H9 (cell line): ENCODE measurements at regions not wholly inside any gene's neighbourhood (a gene's known extent, or its start where the extent isn't known, plus 50 kb on each side); places are given as distances from the start of the nearest gene placed in this dataset.

Source experiments
- DNase-seq: peaks from one replicate; pipeline ENCODE4 v3.0.0-alpha.2; 2017
- H2AFZ ChIP-seq: one replicate; pipeline ENCODE4 v1.6.1; 2013; ENCODE audit warnings: mild to moderate bottlenecking, low read length, control low read depth, moderate library complexity
- H2AK5ac ChIP-seq: 2 replicates; pipeline ENCODE4 v1.6.1; 2013; ENCODE audit warnings: low read length, control low read depth, mixed read lengths; ENCODE audit not compliant: insufficient read length
- H2BK120ac ChIP-seq: one replicate; pipeline ENCODE4 v1.6.1; 2013; ENCODE audit warnings: low read depth, mild to moderate bottlenecking, low read length, control low read depth, inconsistent platforms; ENCODE audit not compliant: poor library complexity, severe bottlenecking
- H2BK12ac ChIP-seq: 2 replicates; pipeline ENCODE4 v1.6.1; 2013; ENCODE audit warnings: low read length, control low read depth, mixed read lengths, low read depth; ENCODE audit not compliant: insufficient read length
- H2BK15ac ChIP-seq: 2 replicates; pipeline ENCODE4 v1.6.1; 2013; ENCODE audit warnings: low read depth, low read length, control low read depth
- H2BK20ac ChIP-seq: one replicate; pipeline ENCODE4 v1.6.1; 2013; ENCODE audit warnings: low read depth, mild to moderate bottlenecking, low read length, control low read depth, inconsistent platforms; ENCODE audit not compliant: poor library complexity, severe bottlenecking
- H2BK5ac ChIP-seq: 2 replicates; pipeline ENCODE4 v1.6.1; 2013; ENCODE audit warnings: low read length, control low read depth, mixed read lengths; ENCODE audit not compliant: insufficient read length
- H3K14ac ChIP-seq: 2 replicates; pipeline ENCODE4 v1.6.1; 2013; ENCODE audit warnings: low read length, control low read depth; ENCODE audit not compliant: insufficient read depth
- H3K18ac ChIP-seq: 2 replicates; pipeline ENCODE4 v1.6.1; 2013; ENCODE audit warnings: low read depth, mild to moderate bottlenecking, mixed read lengths, low read length, control low read depth; ENCODE audit not compliant: insufficient read length
- H3K23ac ChIP-seq: 2 replicates; pipeline ENCODE4 v1.6.1; 2013; ENCODE audit warnings: low read length, control low read depth, mixed read lengths, low read depth; ENCODE audit not compliant: insufficient read length
- H3K23me2 ChIP-seq: 2 replicates; pipeline ENCODE4 v1.6.1; 2013; ENCODE audit warnings: low read depth, mild to moderate bottlenecking, mixed read lengths, low read length, control low read depth; ENCODE audit not compliant: insufficient read length, poor library complexity, severe bottlenecking
- H3K27ac ChIP-seq: 2 replicates; pipeline ENCODE4 v1.5.1; 2013; ENCODE audit warnings: low read length, control low read depth, mixed read lengths, low read depth; ENCODE audit not compliant: insufficient read length
- H3K27me3 ChIP-seq: 2 replicates; pipeline ENCODE4 v1.6.1; 2013; ENCODE audit warnings: low read length, control low read depth, inconsistent platforms; ENCODE audit not compliant: insufficient read depth
- H3K4ac ChIP-seq: 2 replicates; pipeline ENCODE4 v1.6.1; 2013; ENCODE audit warnings: low read depth, mild to moderate bottlenecking, control low read depth, inconsistent platforms, low read length, moderate library complexity
- H3K4me1 ChIP-seq: 2 replicates; pipeline ENCODE4 v1.6.1; 2013; ENCODE audit warnings: low read length, control low read depth, inconsistent platforms; ENCODE audit not compliant: insufficient read depth
- H3K4me2 ChIP-seq: 2 replicates; pipeline ENCODE4 v1.6.1; 2013; ENCODE audit warnings: low read length, control low read depth, mixed read lengths; ENCODE audit not compliant: insufficient read length, insufficient read depth
- H3K56ac ChIP-seq: 2 replicates; pipeline ENCODE4 v1.6.1; 2013; ENCODE audit warnings: low read depth, mild to moderate bottlenecking, mixed read lengths, low read length, control low read depth; ENCODE audit not compliant: insufficient read length
- H3K79me1 ChIP-seq: 2 replicates; pipeline ENCODE4 v1.6.1; 2013; ENCODE audit warnings: low read depth, mild to moderate bottlenecking, moderate library complexity, low read length, control low read depth, inconsistent platforms; ENCODE audit not compliant: insufficient read depth, poor library complexity, severe bottlenecking
- H3K79me2 ChIP-seq: 2 replicates; pipeline ENCODE4 v1.6.1; 2013; ENCODE audit warnings: low read length, control low read depth, inconsistent platforms; ENCODE audit not compliant: insufficient read depth
- H3K9ac ChIP-seq: 2 replicates; pipeline ENCODE4 v1.6.1; 2013; ENCODE audit warnings: low read length, control low read depth, mixed read lengths; ENCODE audit not compliant: insufficient read length; ENCODE audit errors: extremely low read depth
- H3K9me3 ChIP-seq: one replicate; pipeline ENCODE4 v1.6.1; 2013; ENCODE audit warnings: low read depth, low read length, inconsistent platforms; ENCODE audit not compliant: control insufficient read depth
- H3T11ph ChIP-seq: one replicate; pipeline ENCODE4 v1.6.1; 2013; ENCODE audit warnings: mild to moderate bottlenecking, low read length, control low read depth, inconsistent platforms
- H4K20me1 ChIP-seq: one replicate; pipeline ENCODE4 v1.6.1; 2013; ENCODE audit not compliant: control insufficient read depth, insufficient read length, insufficient read depth
- H4K5ac ChIP-seq: 2 replicates; pipeline ENCODE4 v1.6.1; 2013; ENCODE audit warnings: low read depth, mild to moderate bottlenecking, mixed read lengths, low read length, control low read depth; ENCODE audit not compliant: insufficient read length
- H4K8ac ChIP-seq: replicated peaks from 2 replicates; pipeline ENCODE4 v1.6.1; 2013; ENCODE audit warnings: low read length, control low read depth, mixed read lengths, low read depth; ENCODE audit not compliant: insufficient read length
- H4K91ac ChIP-seq: 2 replicates; pipeline ENCODE4 v1.6.1; 2013; ENCODE audit warnings: low read depth, mild to moderate bottlenecking, moderate library complexity, mixed read lengths, low read length, control low read depth; ENCODE audit not compliant: insufficient read length
- H3K27ac Mint-ChIP-seq, 3 experiments: 2 replicates in 2 of 3; 3 replicates in 1 of 3; pipeline ENCODE4 v1.8.0; 2020 to 2021; ENCODE audit warnings: mixed read lengths in 3 of 3, mild to moderate bottlenecking in 1 of 3, moderate library complexity in 1 of 3
- H3K27me3 Mint-ChIP-seq: 2 replicates; pipeline ENCODE4 v1.8.0; 2021; ENCODE audit warnings: low read depth, mild to moderate bottlenecking, moderate library complexity, mixed read lengths
- H3K36me3 Mint-ChIP-seq, 3 experiments: 2 replicates in 2 of 3; 3 replicates in 1 of 3; pipeline ENCODE4 v1.8.0; 2020 to 2021; ENCODE audit warnings: low read depth in 3 of 3, mixed read lengths in 3 of 3; ENCODE audit not compliant: insufficient read depth in 1 of 3
- H3K4me1 Mint-ChIP-seq, 2 experiments: 2 replicates each; pipeline ENCODE4 v1.8.0; 2020; ENCODE audit warnings: mixed read lengths in 2 of 2
- H3K4me3 Mint-ChIP-seq, 2 experiments: 2 replicates in 1 of 2; 3 replicates in 1 of 2; pipeline ENCODE4 v1.8.0; 2020 to 2021; ENCODE audit warnings: mild to moderate bottlenecking in 2 of 2, mixed read lengths in 2 of 2, moderate library complexity in 1 of 2
- H3K9me3 Mint-ChIP-seq, 2 experiments: 2 replicates in 1 of 2; 3 replicates in 1 of 2; pipeline ENCODE4 v1.8.0; 2020; ENCODE audit warnings: mild to moderate bottlenecking in 2 of 2, mixed read lengths in 2 of 2, moderate library complexity in 1 of 2
- WGBS: extraction: QIAGEN DNeasy Blood & Tissue Kit; methylation state at CpG from one replicate; pipeline ENCODE4 v1.1.7; 2013; ENCODE audit warnings: missing lambda C conversion rate, low lambda C conversion rate, mixed read lengths; ENCODE audit not compliant: insufficient read length; ENCODE audit errors: extremely low coverage; 5-methylcytosine and 5-hydroxymethylcytosine counted together
- TF ChIP-seq, protein P1 (sequence below): fragments of 200-600 bp; sonication (generic); conservative IDR thresholded peaks from 3 replicates; pipeline ENCODE4 v1.8.0; 2021; ENCODE audit warnings: antibody characterized with exemption, mild to moderate bottlenecking

DNA sequence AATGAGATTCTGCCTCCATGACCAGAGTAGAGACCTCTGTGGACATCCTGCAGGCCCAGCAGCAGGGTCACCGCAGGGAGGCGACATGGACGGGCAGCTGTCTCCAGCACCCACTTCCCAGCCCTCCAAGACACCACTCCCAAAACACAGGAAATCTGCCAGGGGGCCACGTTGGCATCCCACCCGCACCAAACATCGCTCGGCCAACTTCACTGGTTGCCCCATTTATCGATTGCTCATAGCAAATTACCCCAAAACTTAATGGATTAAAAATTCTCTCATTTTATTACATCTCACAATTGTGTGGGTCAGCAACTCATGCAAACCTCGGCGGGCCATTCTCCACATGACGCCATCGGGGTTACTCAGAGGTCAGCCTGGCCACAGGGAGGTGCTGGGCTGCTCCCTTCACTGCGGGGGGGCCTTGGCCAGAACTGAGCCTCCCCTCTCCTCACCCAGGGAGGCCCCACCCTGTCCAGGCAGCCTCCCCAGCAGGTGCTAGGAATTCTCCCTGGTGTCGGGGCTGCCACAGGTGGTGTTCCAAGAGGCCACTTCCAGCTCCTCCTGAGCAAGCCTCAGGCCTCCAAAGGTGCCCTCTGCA, 420.7 kb upstream of the MYT1L start:
- no peak overlapping the region for H2BK120ac ChIP-seq
- Mint-ChIP-seq H3K27me3 (peaks cover 11% of the 10 kb centered on the region), H3K4me3 (no peak overlapping the region), H3K27ac (0 out of 7 replicates have a peak overlapping the region, but pooled peaks of 1 of the 3 experiments have one; percentile 28), H3K36me3 (peaks cover 9 to 11% (median 9%) of the 10 kb centered on the region in 3 experiments; a peak in 6 of 7 replicates), H3K9me3 (peaks cover 34 to 44% of the 10 kb centered on the region in 2 experiments), H3K4me1 (0 out of 4 replicates have a peak, but pooled peaks cover 0 to 2% of the 10 kb centered on the region in 2 experiments)
- H3K79me1 ChIP-seq: no peaks in the 10 kb centered on the region
- no peak overlapping the region for H2BK15ac ChIP-seq
- no peak overlapping the region for H4K91ac ChIP-seq
- H2BK5ac ChIP-seq: no peak overlapping the region
- DNase-seq: no peak
- no peak overlapping the region for H2AK5ac ChIP-seq
- H4K8ac ChIP-seq: no peak overlapping the region
- H3K4me1 ChIP-seq: no peaks in the 10 kb centered on the region
- H2AFZ ChIP-seq: no peak overlapping the region
- H3K4me2 ChIP-seq: no peak overlapping the region
- H4K20me1 ChIP-seq: no peaks in the 10 kb centered on the region
- peaks cover 8% of the 10 kb centered on the region for H3K9me3 ChIP-seq
- no peak overlapping the region for H3K23ac ChIP-seq
- WGBS: no CpG with 5 or more reads among the region's 14 CpGs
- no peak overlapping the region for H3K56ac ChIP-seq
- no peak overlapping the region for H3K14ac ChIP-seq
- H3K27me3 ChIP-seq: no peaks in the 10 kb centered on the region
- H3K23me2 ChIP-seq: no peaks in the 10 kb centered on the region
- no peak overlapping the region for H3T11ph ChIP-seq
- no peak overlapping the region for H4K5ac ChIP-seq
- H3K9ac ChIP-seq: no peak overlapping the region
- H3K4ac ChIP-seq: no peak overlapping the region
- TF ChIP-seq, protein P1, sequence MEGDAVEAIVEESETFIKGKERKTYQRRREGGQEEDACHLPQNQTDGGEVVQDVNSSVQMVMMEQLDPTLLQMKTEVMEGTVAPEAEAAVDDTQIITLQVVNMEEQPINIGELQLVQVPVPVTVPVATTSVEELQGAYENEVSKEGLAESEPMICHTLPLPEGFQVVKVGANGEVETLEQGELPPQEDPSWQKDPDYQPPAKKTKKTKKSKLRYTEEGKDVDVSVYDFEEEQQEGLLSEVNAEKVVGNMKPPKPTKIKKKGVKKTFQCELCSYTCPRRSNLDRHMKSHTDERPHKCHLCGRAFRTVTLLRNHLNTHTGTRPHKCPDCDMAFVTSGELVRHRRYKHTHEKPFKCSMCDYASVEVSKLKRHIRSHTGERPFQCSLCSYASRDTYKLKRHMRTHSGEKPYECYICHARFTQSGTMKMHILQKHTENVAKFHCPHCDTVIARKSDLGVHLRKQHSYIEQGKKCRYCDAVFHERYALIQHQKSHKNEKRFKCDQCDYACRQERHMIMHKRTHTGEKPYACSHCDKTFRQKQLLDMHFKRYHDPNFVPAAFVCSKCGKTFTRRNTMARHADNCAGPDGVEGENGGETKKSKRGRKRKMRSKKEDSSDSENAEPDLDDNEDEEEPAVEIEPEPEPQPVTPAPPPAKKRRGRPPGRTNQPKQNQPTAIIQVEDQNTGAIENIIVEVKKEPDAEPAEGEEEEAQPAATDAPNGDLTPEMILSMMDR: no peak
- no peaks in the 10 kb centered on the region for H3K79me2 ChIP-seq
- no peak overlapping the region for H3K27ac ChIP-seq
- H2BK20ac ChIP-seq: no peak overlapping the region
- H2BK12ac ChIP-seq: no peak overlapping the region
- H3K18ac ChIP-seq: no peak overlapping the region
